ENCODE measurements at regions not wholly inside any gene's neighbourhood (a gene's known extent, or its start where the extent isn't known, plus 50 kb on each side); places are given as distances from the start of the nearest gene placed in this dataset.
"Not testable (repeated sequence)": the region's sequence is repeated elsewhere in the genome, so short reads cannot be mapped to it uniquely, and the experiment has no call there.

DNA sequence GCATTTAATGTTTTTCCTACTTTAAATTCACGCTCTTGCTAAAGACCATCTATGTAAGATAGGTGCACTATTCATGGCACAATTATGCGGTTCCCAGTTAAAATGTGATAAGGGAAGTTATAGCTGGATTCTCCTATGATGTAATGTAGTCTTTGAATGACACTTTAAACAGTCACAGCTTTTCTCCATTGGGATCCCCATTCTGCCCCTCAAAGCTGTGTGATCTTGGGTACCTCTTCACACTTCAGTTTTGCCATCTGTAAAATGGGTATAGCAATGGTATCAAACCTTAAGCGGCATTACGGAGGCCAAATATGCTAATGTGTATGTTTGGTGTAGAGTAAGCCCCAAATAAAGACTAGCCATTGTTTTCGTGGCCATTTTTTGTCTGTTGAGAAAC is 64.7 kb upstream of the ZNF217 start:
- H3K4me3 ChIP-seq (ENCODE audit: low read depth, low read length), result no peak overlapping the region
- no peak for DNase-seq (ENCODE audit: low read depth)
- TF ChIP-seq CTCF (IDR thresholded peaks at IDR 0.05; ENCODE audit: insufficient read depth, low read depth, low read length, missing control alignments), result no peak

DNA sequence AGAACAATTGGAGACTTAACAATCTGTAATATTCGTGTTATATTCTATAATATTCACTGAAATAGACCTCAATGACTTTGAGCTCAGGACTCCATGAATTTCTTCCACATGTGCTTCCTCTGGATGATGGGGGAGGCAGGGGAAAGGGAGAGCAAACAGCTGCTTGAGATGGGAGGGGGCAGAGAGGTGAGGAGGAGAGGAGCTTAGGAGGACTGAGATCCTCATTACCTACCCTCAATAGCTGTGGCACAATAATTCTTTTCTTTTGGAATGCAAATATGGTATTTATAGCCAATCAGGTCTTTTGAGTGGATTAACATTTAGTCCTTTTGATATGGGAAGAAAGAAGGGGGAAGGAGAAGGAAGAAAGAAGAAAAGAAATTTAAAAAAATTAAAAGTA is 64.1 kb upstream of the ZNF217 start:
- no peak for DNase-seq (ENCODE audit: low read depth)
- no peak for TF ChIP-seq CTCF (IDR thresholded peaks at IDR 0.05; ENCODE audit: insufficient read depth, low read depth, low read length, missing control alignments)

GRCh38 chr20:53657279-53657678 is 63.6 kb upstream of the ZNF217 start:
- DNase-seq (ENCODE audit: low read depth), result peak; percentile 59
- peak overlapping the region; percentile 24 for H3K4me3 ChIP-seq (ENCODE audit: low read depth, low read length)

More for the DNA sequence above, 64.1 kb upstream of the ZNF217 start:
- H3K4me3 ChIP-seq (ENCODE audit: low read depth, low read length), result peak overlapping the region; percentile 4; the same call in 1 of the 2 replicates

GRCh38 chr20:53656293-53657202 is 62.9 kb upstream of the ZNF217 start:
- DNase-seq (ENCODE audit: low read depth), result peak; percentile 74
- no peak for TF ChIP-seq CTCF (IDR thresholded peaks at IDR 0.05; ENCODE audit: insufficient read depth, low read depth, low read length, missing control alignments)
- peak overlapping the region; percentile 24 for H3K4me3 ChIP-seq (ENCODE audit: low read depth, low read length)

More at GRCh38 chr20:53657279-53657678, 63.6 kb upstream of the ZNF217 start:
- TF ChIP-seq CTCF (IDR thresholded peaks at IDR 0.05; ENCODE audit: insufficient read depth, low read depth, low read length, missing control alignments), result no peak

GRCh38 chr20:53655625-53656292 is 62.1 kb upstream of the ZNF217 start:
- DNase-seq (ENCODE audit: low read depth), result no peak
- TF ChIP-seq CTCF (IDR thresholded peaks at IDR 0.05; ENCODE audit: insufficient read depth, low read depth, low read length, missing control alignments), result no peak
- H3K4me3 ChIP-seq (ENCODE audit: low read depth, low read length), result peak overlapping the region; percentile 40; the same call in 1 of the 2 replicates

DNA sequence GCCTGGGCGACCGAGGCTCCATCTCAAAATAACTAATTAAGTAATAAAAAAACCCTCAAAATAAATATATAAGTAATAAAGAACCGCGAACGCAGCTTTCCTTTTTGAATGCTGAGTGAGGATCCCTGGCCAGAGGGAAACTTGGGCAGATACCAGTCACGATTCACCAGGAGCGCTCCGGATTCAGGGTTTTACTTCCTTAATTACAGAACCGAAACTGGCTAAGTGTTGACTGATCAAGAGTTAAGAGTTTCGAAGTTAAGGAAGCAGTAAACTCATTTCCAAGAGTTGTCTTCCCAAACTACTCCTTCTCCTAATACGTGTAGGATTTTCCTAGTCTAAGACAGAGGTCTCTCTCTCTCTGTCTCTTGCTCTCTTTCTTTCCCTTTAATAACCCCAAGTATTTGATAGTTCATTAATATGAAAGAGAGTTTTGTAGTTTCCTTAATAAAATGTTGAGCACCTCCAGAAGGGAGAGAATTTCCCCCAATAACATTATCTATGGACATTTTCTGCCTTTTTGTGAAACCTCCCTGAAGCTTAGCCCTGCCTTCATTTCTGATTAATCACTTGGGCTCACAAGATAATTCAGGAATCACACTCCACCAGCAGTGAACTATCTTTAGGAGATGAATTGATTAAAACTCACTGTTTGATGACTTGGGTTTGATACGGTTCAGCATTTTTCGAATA is 61.4 kb upstream of the ZNF217 start:
- H3K4me3 ChIP-seq (ENCODE audit: low read depth, low read length), result peak overlapping the region; percentile 40
- no peak for TF ChIP-seq CTCF (IDR thresholded peaks at IDR 0.05; ENCODE audit: insufficient read depth, low read depth, low read length, missing control alignments)
- DNase-seq (ENCODE audit: low read depth), result peak; percentile 62

DNA sequence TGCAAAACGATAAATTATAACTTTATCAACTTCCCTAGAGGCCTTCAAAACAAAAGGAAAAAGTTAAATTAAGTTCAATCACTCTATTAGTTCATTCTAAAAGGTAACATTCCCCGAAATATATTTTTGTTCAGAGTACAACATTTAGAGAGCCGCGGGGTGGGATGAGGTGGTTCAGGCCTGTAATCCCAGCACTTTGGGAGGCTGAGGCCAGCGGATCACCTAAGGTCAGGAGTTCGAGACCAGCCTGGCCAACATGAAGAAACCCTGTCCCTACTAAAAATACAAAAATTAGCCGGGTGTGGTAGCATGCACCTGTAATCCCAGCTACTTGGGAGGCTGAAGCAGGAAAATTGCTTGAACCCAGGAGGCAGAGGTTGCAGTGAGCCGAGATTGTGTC is 60.9 kb upstream of the ZNF217 start:
- peak overlapping the region; percentile 40; the same call in 1 of the 2 replicates for H3K4me3 ChIP-seq (ENCODE audit: low read depth, low read length)
- not testable (repeated sequence) for DNase-seq (ENCODE audit: low read depth)

Measured in GM12865 (cell line).